ENCODE measurements at regions not wholly inside any gene's neighbourhood (a gene's known extent, or its start where the extent isn't known, plus 50 kb on each side); places are given as distances from the start of the nearest gene placed in this dataset.

DNA sequence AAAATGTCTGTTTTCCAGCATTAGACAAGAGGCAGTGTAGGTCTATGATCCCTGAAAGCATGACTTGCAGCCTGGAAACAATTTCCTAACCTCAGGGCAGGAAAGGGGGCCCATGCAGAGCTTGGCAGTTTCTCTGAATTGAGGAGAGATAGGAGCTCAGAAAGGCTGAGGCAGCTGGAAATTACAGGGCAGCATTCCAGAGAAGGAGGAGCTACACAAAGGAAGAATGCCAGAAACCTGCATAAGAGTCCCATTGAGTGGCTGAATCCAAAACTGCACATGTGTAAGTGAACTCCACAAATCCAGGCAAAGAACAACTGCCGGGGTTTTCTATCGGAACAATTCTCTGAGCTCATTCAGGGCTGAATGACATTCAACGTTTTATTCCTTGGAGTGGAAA lies 346.8 kb downstream of the PIK3R1 start:
- TF ChIP-seq, protein P1, sequence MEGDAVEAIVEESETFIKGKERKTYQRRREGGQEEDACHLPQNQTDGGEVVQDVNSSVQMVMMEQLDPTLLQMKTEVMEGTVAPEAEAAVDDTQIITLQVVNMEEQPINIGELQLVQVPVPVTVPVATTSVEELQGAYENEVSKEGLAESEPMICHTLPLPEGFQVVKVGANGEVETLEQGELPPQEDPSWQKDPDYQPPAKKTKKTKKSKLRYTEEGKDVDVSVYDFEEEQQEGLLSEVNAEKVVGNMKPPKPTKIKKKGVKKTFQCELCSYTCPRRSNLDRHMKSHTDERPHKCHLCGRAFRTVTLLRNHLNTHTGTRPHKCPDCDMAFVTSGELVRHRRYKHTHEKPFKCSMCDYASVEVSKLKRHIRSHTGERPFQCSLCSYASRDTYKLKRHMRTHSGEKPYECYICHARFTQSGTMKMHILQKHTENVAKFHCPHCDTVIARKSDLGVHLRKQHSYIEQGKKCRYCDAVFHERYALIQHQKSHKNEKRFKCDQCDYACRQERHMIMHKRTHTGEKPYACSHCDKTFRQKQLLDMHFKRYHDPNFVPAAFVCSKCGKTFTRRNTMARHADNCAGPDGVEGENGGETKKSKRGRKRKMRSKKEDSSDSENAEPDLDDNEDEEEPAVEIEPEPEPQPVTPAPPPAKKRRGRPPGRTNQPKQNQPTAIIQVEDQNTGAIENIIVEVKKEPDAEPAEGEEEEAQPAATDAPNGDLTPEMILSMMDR (IDR thresholded peaks at IDR 0.05) = no peak
- no peak for TF ChIP-seq POLR2A (IDR thresholded peaks at IDR 0.05)
- no peak for TF ChIP-seq POLR2AphosphoS5 (IDR thresholded peaks at IDR 0.05)
- TF ChIP-seq EP300 (IDR thresholded peaks at IDR 0.05; ENCODE audit: low read depth) = no peak

Measured in transverse colon (tissue), 4 donors.